K562 (cell line): ENCODE measurements at regions not wholly inside any gene's neighbourhood (a gene's known extent, or its start where the extent isn't known, plus 50 kb on each side); places are given as distances from the start of the nearest gene placed in this dataset.

Experiments used
- ATAC-seq: fragments of 200-7000 bp; cut with Tn5 transposase; 3 replicates; pipeline ENCODE4 v1.9.1; 2020; ENCODE audit warnings: moderate library complexity
- BruUV-seq: library from RNA; stranded (reverse); fragments of 400-500 nt; replicated peaks from 2 replicates; lab custom pipeline; 2021; lab: Mats Ljungman, UMichigan
- CTCF ChIA-PET: fragments of 300-600 bp; formaldehyde crosslinking; extraction: SDS; loops from one replicate; lab custom pipeline; 2021; ENCODE audit warnings: low intra/inter-chr PET ratio; lab: Yijun Ruan, JAX
- POLR2A ChIA-PET: fragments of 300-600, 350-650 bp; sonication (Branson Sonifier 250); formaldehyde crosslinking; extraction: SDS; loops from one replicate; lab custom pipeline; 2021; ENCODE audit warnings: antibody characterized with exemption, inconsistent platforms; lab: Yijun Ruan, JAX
- DNase-seq, 4 experiments: peaks; one replicate each; pipeline versions ENCODE4 v3.0.0 to v3.0.0-alpha.2; 2011 to 2018; ENCODE audit warnings: low spot score in 3 of 4, mixed read lengths in 3 of 4; ENCODE audit errors: extremely low read depth in 1 of 4
- FAIRE-seq: peaks from 2 replicates; lab custom pipeline; 2011; peaks lifted over from hg19 to GRCh38; lab: Jason Lieb, UNC
- H2AFZ ChIP-seq: 2 replicates; pipeline ENCODE4 v1.6.0; 2011; ENCODE audit warnings: low read depth, low read length, control low read depth, inconsistent platforms
- H3K27ac ChIP-seq: fragments of 200-600 bp; 3 replicates; pipeline ENCODE4 v1.8.0; 2011; ENCODE audit warnings: low read depth, mild to moderate bottlenecking, control low read depth, inconsistent platforms, low read length, moderate library complexity, mixed read lengths; ENCODE audit errors: extremely low read depth
- H3K27me3 ChIP-seq, 2 experiments: fragments of 300-600 bp in 1 of 2; 2 replicates in 1 of 2; 3 replicates in 1 of 2; pipeline versions ENCODE4 v1.6.0 to v1.8.0; 2011; ENCODE audit warnings: inconsistent platforms in 2 of 2, low read length in 2 of 2, mild to moderate bottlenecking in 1 of 2, mixed read lengths in 1 of 2, moderate library complexity in 1 of 2; ENCODE audit not compliant: control insufficient read depth in 2 of 2, insufficient read depth in 2 of 2
- H3K36me3 ChIP-seq: fragments of 300-600 bp; 3 replicates; pipeline ENCODE4 v1.8.0; 2011; ENCODE audit warnings: mild to moderate bottlenecking, low read length, inconsistent platforms; ENCODE audit not compliant: control insufficient read depth, insufficient read depth
- H3K4me1 ChIP-seq, 2 experiments: fragments of 200-600 bp in 1 of 2; replicated peaks in 1 of 2; 2 replicates in 1 of 2; 3 replicates in 1 of 2; pipeline versions ENCODE4 v1.5.1 to v1.8.0; 2011; ENCODE audit warnings: inconsistent platforms in 2 of 2, low read length in 2 of 2, mild to moderate bottlenecking in 1 of 2, mixed read lengths in 1 of 2, moderate library complexity in 1 of 2; ENCODE audit not compliant: control insufficient read depth in 2 of 2, insufficient read depth in 2 of 2
- H3K4me2 ChIP-seq: 2 replicates; pipeline ENCODE4 v1.6.1; 2011; ENCODE audit warnings: low read length, control low read depth, inconsistent platforms, mixed read lengths; ENCODE audit not compliant: insufficient read depth
- H3K4me3 ChIP-seq: fragments of 200-600 bp; sonication (generic), shearing (Covaris generic); 2 replicates; pipeline ENCODE4 v1.5.1; 2016; ENCODE audit warnings: control low read depth, inconsistent platforms
- H3K79me2 ChIP-seq: fragments of 200-600 bp; 3 replicates; pipeline ENCODE4 v1.8.0; 2011; ENCODE audit warnings: low read length, inconsistent platforms; ENCODE audit not compliant: control insufficient read depth, insufficient read depth
- H3K9ac ChIP-seq, 2 experiments: 2 replicates each; pipeline versions ENCODE4 v1.6.0 to v1.6.1; 2011; ENCODE audit warnings: low read depth in 2 of 2, low read length in 2 of 2, control low read depth in 1 of 2, inconsistent platforms in 1 of 2, mild to moderate bottlenecking in 1 of 2, mixed read lengths in 1 of 2; ENCODE audit not compliant: insufficient read depth in 1 of 2
- H3K9me1 ChIP-seq: one replicate; pipeline ENCODE4 v1.6.0; 2011; ENCODE audit warnings: inconsistent platforms, mild to moderate bottlenecking, low read length, moderate library complexity; ENCODE audit not compliant: control insufficient read depth, insufficient read depth
- H3K9me3 ChIP-seq: replicated peaks from 2 replicates; pipeline ENCODE4 v1.5.1; 2011; ENCODE audit warnings: low read depth, low read length, inconsistent platforms; ENCODE audit not compliant: control insufficient read depth, insufficient read depth
- H4K20me1 ChIP-seq: replicated peaks from 2 replicates; pipeline ENCODE4 v1.6.1; 2011; ENCODE audit warnings: low read length, inconsistent platforms, mixed read lengths; ENCODE audit not compliant: control insufficient read depth, insufficient read depth
- BRD9 ChIP-seq: fragments of 450-650 bp; IDR thresholded peaks from 2 replicates; pipeline ENCODE4 v1.6.1; 2018; ENCODE audit warnings: low read depth; ENCODE audit not compliant: partially characterized antibody
- CBX3 ChIP-seq, 2 experiments: IDR thresholded peaks; 1 replicate in 1 of 2; 2 replicates in 1 of 2; pipeline ENCODE4 v1.6.1; 2012; ENCODE audit warnings: inconsistent platforms in 2 of 2, low read length in 2 of 2, borderline replicate concordance in 1 of 2, control low read depth in 1 of 2
- CHD4 ChIP-seq: fragments of 200-600 bp; sonication (generic); IDR thresholded peaks from 3 replicates; pipeline ENCODE4 v1.6.1; 2012; ENCODE audit warnings: low read depth, mild to moderate bottlenecking, mixed read lengths, low read length, inconsistent platforms; ENCODE audit not compliant: insufficient read depth, insufficient replicate concordance, poor library complexity, severe bottlenecking
- FUS ChIP-seq: fragments of 200-400 bp; formaldehyde crosslinking; optimal IDR thresholded peaks from 2 replicates; pipeline ENCODE3; 2017; ENCODE audit warnings: low read depth, low read length
- GATAD2A ChIP-seq: fragments of 450-650 bp; IDR thresholded peaks from 2 replicates; pipeline ENCODE4 v1.6.1; 2017
- GTF2B ChIP-seq: IDR thresholded peaks from 2 replicates; pipeline ENCODE4 v1.6.1; 2011; ENCODE audit not compliant: insufficient read length; ENCODE audit errors: extremely low read depth
- GTF2F1 ChIP-seq: IDR thresholded peaks from 2 replicates; pipeline ENCODE4 v1.6.1; 2011; ENCODE audit warnings: low read depth, low read length, improper control_type of control experiment
- HES1 ChIP-seq: fragments of 450-650 bp; IDR thresholded peaks from 2 replicates; pipeline ENCODE4 v1.6.1; 2016; ENCODE audit warnings: low read depth, mild to moderate bottlenecking, moderate library complexity
- HOXB6 ChIP-seq: fragments of 250-450 bp; sonication (Bioruptor Pico); IDR thresholded peaks from 2 replicates; pipeline ENCODE4 v1.5.1; 2022; ENCODE audit warnings: mild to moderate bottlenecking, borderline replicate concordance
- KDM1A ChIP-seq, 2 experiments: fragments of 450-650 bp; IDR thresholded peaks; 2 replicates each; pipeline ENCODE4 v1.6.1; 2016; ENCODE audit warnings: mild to moderate bottlenecking in 2 of 2
- MEF2D ChIP-seq: conservative IDR thresholded peaks from 2 replicates; pipeline ENCODE4 v1.6.1; 2016; ENCODE audit warnings: low read depth, missing genetic modification characterization, missing compliant biosample characterization
- NRF1 ChIP-seq, 2 experiments: fragments of 450-650 bp; IDR thresholded peaks in 1 of 2; conservative IDR thresholded peaks in 1 of 2; 2 replicates each; pipeline ENCODE4 v1.6.1; 2014; ENCODE audit warnings: mild to moderate bottlenecking in 2 of 2
- PHF20 ChIP-seq: fragments of 450-650 bp; IDR thresholded peaks from 2 replicates; pipeline ENCODE4 v1.6.1; 2018; ENCODE audit not compliant: partially characterized antibody
- POLR2AphosphoS2 ChIP-seq: IDR thresholded peaks from 2 replicates; pipeline ENCODE4 v1.6.1; 2012; ENCODE audit warnings: low read length, improper control_type of control experiment
- TRIM24 ChIP-seq, 2 experiments: fragments of 450-650 bp; IDR thresholded peaks; 2 replicates each; pipeline ENCODE4 v1.6.1; 2016
- XRCC3 ChIP-seq: fragments of 450-650 bp; IDR thresholded peaks from 2 replicates; pipeline ENCODE4 v1.6.1; 2017; ENCODE audit warnings: mild to moderate bottlenecking, moderate library complexity
- ZBTB43 ChIP-seq: sonication (generic); formaldehyde crosslinking; IDR thresholded peaks from 2 replicates; pipeline ENCODE4 v1.8.0; 2023; ENCODE audit warnings: mild to moderate bottlenecking, missing genetic modification reagents
- ZFP91 ChIP-seq: sonication (generic); formaldehyde crosslinking; IDR thresholded peaks from 2 replicates; pipeline ENCODE4 v1.8.0; 2022; ENCODE audit warnings: mild to moderate bottlenecking, missing genetic modification reagents
- ZNF551 ChIP-seq: fragments of 250-450 bp; sonication (Bioruptor Pico); IDR thresholded peaks from 2 replicates; pipeline ENCODE4 v1.5.0; 2021; ENCODE audit warnings: mild to moderate bottlenecking, moderate library complexity
- WGBS: fragments of 100-300 bp; shearing (Covaris generic); methylation state at CpG from one replicate; pipeline ENCODE4 v1.1.6; 2016; ENCODE audit warnings: low coverage, mixed read lengths; ENCODE audit not compliant: insufficient coverage; ENCODE audit errors: missing lambda C conversion rate; 5-methylcytosine and 5-hydroxymethylcytosine counted together
- in situ Hi-C: fragments of 300-500 bp; cut with MboI; formaldehyde crosslinking; loops from 4 replicates; pipeline ENCODE4 v1.15.0; 2018; ENCODE audit warnings: inconsistent platforms, mixed read lengths
- intact Hi-C: fragments of 100-400 bp; cut with micrococcal nuclease; formaldehyde crosslinking; loops from 2 replicates; pipeline ENCODE4 v1.14.2; 2022

GRCh38 chr14:87160989-87161388 is 832.0 kb downstream of the GALC start (continued):
- TF ChIP-seq GTF2B = no peak
- no peak for TF ChIP-seq KDM1A (IDR thresholded peaks at IDR 0.05)

GRCh38 chr14:87158283-87158682 is 834.7 kb downstream of the GALC start:
- H3K27me3 ChIP-seq = no peaks in the 10 kb centered on the region
- no peak overlapping the region for H3K9ac ChIP-seq
- WGBS = 3% methylated on average over 5 of the region's 5 CpGs
- H3K79me2 ChIP-seq = no peaks in the 10 kb centered on the region
- H3K27ac ChIP-seq = no peak overlapping the region
- no peak overlapping the region for H2AFZ ChIP-seq
- no peak for ATAC-seq
- no peaks in the 10 kb centered on the region for H3K9me3 ChIP-seq
- no peaks in the 10 kb centered on the region for H3K4me1 ChIP-seq
- no TSS peak for BruUV-seq
- H4K20me1 ChIP-seq = no peaks in the 10 kb centered on the region
- ChIA-PET CTCF (no interaction called here), POLR2A (no interaction called here)
- H3K4me2 ChIP-seq = no peak overlapping the region
- in situ Hi-C loops = no loop called here
- intact Hi-C loops = no loop called here
- no peaks in the 10 kb centered on the region for H3K36me3 ChIP-seq
- DNase-seq = no peak
- FAIRE-seq = no peak
- H3K4me3 ChIP-seq = no peak overlapping the region
- no peaks in the 10 kb centered on the region for H3K9me1 ChIP-seq
- TF ChIP-seq HES1 (no peak), BRD9 (no peak), POLR2AphosphoS2 (no peak), PHF20 (no peak), ZNF551 (CRISPR knock-in tag) (no peak), CBX3 (IDR thresholded peaks at IDR 0.05; ENCODE audit: borderline replicate concordance in 1 of 2, low read length in 2 of 2) (no peak), CHD4 (no peak), FUS (no peak), NRF1 (conservative IDR thresholded peaks at IDR 0.05 in 1 of 2, IDR thresholded peaks at IDR 0.05 in 1 of 2) (no peak), TRIM24 (IDR thresholded peaks at IDR 0.05) (no peak), HOXB6 (CRISPR knock-in tag) (no peak), ZBTB43 (CRISPR knock-in tag) (no peak), XRCC3 (no peak), ZFP91 (no peak), GTF2F1 (no peak), GATAD2A (no peak), MEF2D (tag) (no peak)
